NCI-H774 (cell line): ENCODE measurements at regions not wholly inside any gene's neighbourhood (a gene's known extent, or its start where the extent isn't known, plus 50 kb on each side); places are given as distances from the start of the nearest gene placed in this dataset.
"Not testable (repeated sequence)": the region's sequence is repeated elsewhere in the genome, so short reads cannot be mapped to it uniquely, and the experiment has no call there.

Experiments used
- DNase-seq: peaks from one replicate; lab custom pipeline; 2025; lab: John Stamatoyannopoulos, UW

DNA sequence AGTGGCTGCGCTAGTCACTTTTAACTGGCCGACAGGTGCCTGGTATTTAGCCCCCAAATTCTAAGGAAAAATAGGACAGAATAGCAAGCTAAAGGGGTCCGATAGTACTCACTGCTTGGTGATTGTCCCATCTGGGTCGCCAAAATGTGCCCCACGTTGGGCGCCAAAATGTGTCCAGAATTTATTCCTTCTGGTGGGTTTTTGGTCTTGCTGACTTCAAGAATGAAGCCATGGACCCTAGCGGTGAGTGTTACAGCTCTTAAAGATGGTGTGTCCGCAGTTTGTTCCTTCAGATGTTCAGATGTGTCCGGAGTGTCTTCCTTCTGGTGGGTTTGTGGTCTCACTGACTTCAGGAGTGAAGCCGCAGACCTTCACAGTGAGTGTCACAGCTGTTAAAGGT, 144.8 kb upstream of the XIRP2 start:
- DNase-seq = not testable (repeated sequence)

DNA sequence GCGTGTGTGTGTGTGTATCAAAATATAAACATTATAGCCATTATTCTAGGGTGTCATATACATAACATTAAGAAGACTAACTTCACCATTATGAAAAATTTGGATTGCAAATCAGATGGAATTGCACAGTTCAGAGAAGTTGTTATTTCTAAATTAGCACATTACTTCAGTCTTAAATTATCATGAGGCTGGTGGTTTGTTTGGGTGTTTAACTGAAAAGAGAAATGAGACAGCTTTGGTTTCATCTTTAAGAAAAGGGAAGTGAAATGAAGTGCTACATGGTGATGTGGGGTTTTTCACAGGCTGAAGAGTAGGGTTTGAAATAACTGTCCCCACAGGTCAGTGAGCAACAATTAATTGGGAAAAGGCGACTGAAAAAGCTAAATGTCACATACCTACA, 161.2 kb upstream of the XIRP2 start:
- DNase-seq = no peak

DNA sequence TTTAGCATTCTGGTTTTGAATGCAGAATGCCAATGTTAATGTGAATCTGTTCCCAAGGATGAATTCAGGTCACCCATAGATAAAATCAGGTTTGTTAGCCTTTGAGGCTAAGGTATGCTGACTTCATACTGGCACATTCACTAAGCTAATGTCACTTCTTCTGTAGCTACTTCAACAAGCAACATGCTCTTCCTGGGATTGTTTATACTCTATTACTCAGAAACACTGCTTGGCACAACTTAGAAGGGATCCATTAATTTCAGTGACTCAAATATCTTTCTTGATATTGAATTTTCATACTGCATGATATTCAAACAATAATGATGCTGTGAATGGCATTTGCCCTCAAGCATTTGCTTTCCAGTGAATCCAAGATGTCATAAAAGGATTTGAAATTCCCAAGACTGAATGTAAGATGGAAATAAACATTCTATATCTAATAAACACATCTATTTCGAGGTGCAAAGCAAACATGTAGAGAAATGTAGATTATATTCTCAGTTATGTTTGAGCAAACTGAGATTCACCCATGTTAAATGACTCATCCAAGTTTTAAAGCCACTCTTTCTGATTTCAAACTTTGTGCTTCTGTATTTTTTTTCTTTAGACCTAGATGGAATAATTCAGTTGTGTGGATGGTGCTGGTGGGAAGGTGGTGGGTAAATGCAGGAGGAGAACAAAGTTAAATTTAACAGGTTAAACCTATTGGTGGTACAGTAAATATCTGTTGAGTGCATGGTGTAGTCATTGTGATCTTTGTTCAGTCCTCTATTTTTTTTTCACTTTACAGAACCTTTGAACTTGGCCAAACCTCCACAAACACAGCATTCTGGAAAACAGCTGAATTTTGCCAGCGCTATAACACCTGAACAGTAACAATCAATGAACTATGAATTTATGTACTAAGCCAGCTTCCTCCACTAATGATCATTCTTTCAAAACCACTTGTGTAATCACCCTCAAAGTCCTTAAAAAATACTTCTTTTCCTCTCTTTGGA, 162.1 kb upstream of the XIRP2 start:
- DNase-seq = no peak

DNA sequence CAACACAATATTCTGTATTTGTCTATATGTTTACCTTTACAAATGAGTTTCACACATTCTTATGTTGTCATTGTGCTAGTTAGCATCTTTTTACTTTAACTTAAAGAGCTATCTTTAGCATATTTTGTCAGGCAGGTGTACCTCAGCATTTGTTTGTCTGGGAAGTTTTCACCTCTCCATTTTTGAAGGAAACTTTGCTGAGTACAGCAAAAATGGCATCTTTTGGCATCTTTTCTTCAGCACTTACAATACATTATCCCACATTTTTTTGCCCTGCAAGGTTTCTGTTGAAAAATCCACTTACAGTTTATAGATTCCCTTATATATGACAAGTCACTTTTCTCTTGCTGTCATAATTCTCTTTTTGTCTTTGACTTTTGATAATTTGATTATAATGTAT, 171.3 kb upstream of the XIRP2 start:
- DNase-seq = no peak

DNA sequence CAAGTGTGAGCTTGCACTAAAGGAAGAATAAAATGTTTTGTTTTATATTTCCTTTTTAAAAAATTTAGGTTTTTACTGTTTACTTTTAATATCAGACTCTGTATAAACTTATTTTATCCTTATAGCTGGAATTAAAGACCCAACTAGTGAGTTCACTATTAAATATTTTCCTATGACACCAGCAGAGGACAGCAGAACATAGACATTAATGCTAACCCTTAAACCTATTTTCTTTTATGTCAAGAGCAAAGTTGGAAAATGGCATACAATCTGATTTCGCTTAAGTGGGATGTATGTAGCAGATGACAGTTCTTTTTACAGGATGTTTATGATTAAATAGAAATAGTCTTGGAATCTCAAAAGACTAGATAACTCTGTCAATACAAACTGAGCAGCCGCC, 188.2 kb upstream of the XIRP2 start:
- no peak for DNase-seq

DNA sequence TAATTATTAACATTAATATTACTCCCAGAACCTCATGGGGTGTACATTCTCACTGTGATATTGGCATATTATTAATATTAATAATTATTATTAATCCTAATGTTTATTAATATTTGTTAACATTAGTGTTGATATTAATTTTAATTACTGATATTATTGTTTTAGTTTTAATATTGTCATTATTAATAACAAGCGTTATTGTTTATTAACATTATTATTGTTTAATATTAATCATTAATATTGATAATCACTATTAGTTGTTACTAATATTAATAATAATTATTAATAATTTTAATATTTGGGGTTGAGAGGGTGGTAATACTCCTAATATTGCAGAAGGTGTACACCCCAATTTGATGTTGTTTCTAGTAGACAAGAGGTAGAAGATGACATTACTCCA, 193.1 kb upstream of the XIRP2 start:
- no peak for DNase-seq

DNA sequence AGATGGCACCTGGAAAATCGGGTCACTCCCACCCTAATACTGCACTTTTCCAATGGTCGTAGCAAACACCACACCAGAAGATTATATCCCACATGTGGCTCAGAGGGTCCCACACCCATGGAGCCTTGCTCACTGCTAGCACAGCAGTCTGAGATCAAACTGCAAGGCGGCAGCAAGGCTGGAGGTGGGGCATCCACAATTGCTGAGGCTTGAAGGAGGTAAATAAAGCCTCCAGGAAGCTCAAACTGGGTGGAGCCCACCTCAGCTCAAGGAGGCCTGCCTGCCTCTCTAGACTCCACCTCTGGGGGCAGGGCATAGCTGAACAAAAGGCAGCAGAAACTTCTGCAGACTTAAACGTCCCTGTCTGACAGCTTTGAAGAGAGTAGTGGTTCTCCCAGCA, 192.0 kb upstream of the SCN7A start:
- DNase-seq = not testable (repeated sequence)

DNA sequence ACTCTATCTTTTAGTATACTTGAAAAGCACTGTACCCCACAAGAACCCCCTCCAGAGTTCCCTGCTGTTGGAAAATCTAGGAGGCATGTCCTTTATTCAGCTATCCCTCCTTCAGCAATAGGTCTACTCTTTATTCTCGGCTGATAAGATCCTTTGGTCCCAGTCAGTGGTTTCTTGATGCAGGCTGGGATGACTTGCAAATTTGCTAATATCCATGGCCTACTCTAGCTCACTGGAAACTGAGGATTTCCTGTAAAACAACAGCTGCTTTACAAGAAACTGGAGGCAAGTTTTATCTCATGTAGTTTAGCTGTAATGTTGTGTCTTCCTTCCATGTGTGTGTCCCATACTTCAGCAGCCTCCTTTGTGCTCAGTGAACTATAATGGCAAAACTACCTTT, 183.9 kb upstream of the SCN7A start:
- no peak for DNase-seq

DNA sequence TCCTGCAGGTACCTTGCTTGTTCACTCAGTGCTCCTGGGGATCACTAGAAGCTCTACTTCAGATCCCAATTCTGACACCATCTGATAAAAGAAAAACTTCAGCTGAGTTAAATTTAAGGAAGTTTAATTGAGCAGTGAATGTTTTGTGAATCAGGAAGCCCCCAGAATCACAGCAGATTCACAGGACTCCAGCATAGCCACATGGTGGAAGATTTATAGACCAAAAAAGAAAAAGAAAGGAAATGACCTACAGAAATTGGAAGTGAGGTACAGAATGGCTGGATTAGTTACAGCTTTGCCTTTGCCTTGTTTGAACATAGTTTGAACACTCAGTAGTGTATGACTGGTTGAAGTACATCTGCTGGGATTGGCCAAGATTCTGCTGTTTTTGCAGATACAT, 182.7 kb upstream of the SCN7A start:
- DNase-seq = no peak

DNA sequence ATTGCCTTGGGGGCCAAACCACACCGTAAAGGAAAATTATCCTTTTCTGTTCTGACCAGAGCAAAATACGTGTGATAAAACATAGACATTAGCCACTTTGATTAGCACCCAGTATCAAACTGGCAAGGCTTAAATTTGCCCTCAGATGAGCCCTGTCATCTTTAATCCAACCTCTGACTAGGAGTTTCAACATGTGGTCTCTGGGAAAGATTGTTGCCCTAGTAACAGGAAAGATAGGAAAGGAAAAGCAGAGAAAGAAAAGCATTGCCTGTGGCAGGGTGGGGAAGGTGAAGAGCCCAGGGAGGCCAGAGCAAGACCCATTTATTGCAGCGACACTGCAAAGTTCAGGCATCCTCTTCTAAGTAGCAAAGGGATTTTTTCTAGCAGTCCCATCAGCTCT, 181.5 kb upstream of the SCN7A start:
- DNase-seq = no peak

DNA sequence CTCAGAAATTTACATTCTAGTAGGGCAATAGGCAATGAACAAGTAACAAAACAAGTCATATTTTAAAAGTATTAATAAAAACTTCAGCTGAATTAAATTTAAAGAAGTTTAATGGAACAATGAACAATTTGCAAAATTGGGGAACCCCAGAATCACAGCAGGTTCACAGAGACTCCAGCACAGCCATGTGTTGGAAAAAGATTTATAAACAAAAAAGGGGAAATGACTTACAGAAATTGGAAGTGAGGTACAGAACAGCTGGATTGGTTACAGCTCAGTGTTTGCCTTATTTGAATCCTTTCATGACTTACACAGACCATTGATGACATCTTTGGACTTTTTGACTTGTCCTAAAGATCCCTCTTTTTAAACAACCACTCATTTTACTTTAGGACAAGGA, 179.9 kb upstream of the SCN7A start:
- DNase-seq = no peak

DNA sequence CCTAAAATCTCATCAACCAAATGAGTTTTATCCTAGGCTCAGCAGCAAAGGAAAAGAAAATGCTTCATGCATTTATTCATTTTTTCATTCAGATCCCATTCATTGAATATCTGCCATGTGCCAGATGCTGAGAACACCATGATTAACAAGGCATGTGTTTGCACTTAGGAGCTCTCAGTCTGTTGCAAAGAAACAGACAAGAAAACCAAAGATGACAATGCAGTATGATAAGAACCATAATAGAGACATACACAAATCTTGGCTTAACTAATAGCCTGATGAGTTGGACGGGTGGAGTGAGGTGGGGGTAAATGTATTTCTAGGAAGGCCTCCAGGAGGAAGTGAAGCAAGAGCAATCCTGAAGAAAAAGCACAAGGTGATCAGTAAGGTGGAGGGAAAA, 177.8 kb upstream of the SCN7A start:
- no peak for DNase-seq

DNA sequence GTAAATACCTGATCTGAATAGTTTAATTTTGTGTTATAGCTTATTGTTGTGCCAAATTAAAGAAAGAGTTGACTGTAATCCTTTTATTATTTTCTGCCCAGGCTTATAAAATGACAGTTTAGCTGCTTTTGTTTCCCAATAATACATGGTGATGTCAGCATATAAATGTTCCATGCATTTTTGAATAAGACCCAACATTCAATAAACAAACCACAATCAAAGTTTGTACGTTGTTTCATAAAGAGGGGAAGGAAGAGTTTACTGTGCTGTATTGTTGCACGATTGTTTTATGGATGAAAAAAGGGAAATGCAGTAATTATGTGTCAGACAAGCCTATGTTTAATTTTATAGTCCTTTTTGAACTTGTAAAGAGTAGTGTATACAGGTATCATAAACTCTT, 177.2 kb upstream of the SCN7A start:
- DNase-seq = no peak

DNA sequence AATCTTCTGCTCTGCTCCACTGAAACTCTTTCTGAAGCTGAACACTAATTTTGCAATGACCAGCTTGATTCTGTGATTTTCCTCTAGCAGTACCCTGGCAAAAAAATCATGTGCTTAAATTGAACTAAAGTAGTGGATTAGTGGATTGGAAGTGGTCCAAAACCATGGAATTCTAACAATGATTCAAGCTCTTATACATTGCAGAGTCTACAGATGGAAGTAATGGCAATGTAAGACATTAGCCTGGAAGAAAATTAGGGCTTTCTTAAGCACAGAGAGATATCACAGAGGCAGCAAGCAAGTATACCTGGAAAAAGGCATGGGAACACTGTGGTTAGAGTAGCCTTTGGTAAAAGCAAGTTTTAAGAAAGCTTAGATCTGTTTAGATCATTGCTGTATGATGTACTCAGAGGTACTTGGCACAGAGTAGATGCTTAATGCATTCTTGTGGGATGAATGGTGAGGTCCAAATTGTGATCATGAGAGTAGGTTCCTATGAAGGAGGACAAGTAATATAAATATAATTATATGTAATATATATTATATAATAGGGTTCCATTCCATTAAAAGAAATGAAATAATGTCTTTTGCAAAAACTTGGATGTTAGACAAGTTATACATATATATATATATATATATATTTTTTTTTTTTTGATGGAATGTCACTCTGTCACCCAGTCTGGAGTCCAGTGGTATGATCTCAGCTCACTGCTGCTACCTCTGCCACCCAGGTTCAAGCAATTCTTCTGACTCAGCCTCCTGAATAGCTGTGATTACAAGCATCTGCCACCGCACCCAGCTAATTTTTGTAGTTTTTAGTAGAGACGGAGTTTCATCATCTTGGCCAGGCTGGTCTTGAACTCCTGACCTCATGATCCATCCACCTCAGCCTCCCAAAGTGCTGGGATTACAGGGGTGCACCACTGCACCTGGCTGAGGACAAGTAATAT, 172.2 kb upstream of the SCN7A start:
- no peak for DNase-seq

DNA sequence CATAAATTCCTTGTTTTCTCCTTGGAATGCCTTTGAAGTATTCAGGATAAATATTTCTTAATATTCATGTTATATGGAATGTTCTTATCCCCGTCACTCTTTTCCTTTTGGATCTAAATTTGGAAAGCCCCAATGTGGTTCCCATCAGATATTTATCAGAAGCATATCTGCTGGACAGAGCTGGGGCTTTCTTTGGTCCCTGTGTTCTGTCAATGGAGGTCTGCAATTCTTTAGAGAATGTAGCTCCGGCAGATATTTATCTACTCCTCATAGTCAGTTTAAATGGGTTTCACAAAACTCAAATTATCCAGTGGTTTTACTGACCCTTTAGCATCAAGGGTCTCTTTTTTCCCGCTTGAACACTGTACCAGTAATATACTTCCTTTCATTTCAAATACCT, 167.8 kb upstream of the SCN7A start:
- DNase-seq = no peak

DNA sequence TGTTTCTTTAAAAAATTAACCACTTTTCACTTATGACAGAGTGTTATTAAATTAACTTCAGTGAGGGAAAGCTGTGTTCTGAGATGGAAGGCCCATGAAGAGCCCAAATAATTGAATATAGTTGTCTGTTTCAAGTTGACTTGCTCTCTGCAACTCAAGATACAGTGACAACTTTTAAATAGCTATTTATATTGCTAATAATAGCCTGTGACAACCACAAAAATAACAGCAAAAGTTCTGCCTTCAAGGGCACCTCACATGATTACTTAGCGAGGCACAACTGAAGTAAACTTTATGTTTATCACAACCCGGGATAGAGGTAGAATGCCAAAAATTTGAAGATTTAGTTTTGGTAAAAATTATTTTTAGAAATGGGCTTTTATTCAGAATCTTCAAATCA, 167.3 kb upstream of the SCN7A start:
- no peak for DNase-seq

DNA sequence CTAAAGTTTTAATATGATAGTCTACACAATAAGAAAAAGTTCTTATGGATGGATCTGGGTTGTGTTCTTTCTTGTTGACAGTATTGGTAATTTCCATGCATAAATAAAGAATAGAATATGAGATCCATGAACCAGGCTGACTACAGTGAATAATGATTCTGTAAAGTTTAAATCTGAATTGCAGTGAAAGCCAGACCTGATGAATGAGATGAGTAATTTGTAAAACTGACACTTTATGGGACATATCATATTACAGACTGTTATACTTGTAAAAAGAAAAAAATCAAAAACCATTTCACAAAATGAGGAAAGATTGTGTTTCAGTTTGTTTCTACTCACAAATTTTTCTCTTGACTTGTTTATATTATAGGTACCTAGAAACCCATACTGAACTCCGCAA, 164.9 kb upstream of the SCN7A start:
- DNase-seq = no peak

DNA sequence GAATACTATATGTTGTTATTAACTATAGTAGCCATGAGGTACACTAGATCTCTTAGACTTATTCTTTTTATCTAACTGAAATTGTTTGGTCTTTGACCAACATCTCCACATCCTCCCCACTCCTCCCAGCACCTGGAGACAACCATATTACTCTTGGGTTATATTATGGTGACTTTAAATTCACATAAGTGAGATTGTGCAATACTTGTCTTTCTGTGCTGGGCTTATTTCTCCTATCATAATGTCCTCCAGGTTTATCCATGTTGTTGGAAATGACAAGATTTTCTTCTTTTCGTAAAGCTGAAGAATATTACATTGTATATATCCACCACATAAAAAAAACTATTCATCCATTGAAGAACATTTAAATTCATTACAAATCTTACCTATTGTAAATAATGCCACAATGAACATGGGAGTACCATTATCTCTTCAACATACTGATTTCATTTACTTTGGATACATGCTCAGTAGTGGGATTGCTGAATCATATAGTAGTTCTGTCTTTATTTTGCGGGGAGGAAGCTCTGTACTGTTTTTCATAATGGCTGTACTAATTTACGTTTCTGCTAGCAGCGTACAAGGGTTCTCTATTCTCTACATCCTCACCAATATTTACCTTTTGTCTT, 159.2 kb upstream of the SCN7A start:
- DNase-seq = peak; percentile 50

DNA sequence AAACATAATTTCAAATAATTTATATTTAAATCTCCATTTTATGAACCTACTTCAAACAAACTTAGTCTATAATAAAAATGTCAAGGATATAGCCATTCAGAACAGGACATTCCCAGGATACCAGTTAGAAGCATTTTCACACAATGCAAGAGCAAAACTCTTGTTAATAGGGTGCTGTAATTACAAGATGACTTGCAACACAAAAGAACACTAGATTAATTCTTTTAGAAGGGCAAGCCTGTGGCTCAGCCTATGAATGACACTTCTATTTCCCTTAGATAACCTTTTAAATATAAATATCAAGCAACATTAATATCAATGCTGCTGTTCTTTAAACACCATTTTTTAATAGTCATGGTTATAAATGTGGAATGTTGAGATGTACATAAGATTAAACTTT, 157.9 kb upstream of the SCN7A start:
- DNase-seq = no peak

DNA sequence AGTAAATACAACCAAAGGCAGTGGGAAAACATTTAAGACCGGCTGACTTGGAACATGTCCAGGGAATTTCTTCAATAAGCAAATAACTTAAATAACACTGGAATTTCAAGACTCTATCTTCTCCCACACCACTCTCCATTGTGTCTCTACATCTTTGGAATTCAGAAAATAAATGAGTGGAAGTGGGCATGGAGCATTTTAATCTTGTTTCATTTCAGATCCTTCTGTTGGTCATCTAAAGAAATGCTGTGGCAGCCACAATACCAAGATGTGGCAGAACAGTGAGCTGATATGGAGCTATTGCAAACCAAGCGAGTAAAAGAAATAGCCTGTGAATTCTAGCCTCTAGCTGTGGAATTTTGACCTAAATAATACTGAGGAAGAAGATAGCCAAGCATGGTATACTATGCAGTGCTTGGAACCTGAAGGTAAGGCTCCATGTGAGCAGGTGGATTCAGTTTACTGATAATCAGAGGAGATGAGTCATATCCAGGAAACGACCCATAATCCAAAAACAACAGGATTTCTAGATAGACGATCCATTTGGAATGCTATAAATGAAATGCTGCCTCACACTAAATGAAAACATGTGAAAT, 157.1 kb upstream of the SCN7A start:
- DNase-seq = no peak

DNA sequence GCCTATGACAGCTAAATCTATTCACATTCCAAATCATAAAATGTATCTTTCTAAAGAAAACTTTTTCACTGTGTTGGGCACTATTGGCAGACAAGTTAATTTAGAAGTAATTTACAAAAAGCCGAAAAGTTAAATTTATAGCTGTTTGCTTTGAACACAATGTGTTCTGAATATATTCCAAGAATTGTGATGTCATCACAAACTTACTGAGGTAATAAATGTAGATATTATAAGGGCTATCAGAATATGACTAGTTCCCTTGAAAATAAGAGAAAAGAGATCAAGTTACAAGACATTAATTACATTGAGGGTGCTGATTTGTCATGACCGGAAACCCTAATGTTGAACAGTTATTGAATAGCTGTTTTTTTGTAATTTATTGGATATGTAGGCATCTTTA, 153.9 kb upstream of the SCN7A start:
- DNase-seq = no peak

DNA sequence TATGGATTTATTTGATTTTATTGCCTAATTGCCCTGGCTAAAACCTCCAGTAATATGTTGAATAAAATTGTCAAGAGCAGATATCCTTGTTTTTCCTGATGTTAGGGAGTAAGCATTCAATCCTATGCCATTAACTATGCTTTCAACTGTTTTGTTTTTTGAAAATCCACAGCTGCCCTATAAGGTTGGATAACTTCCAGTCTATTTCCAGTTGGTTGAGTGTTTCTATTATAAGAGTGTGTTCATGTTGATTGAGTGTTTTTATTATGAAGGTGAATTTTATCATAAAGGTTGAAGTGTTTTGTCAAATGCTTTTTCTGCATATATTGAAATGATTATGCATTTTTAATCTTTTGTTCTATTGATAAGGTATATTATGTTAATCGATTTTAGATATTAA, 149.9 kb upstream of the SCN7A start:
- DNase-seq = no peak
